SIG-M5 treated with dmso at 0.1 percent for 504 hours (cell line): ENCODE measurements at regions not wholly inside any gene's neighbourhood (a gene's known extent, or its start where the extent isn't known, plus 50 kb on each side); places are given as distances from the start of the nearest gene placed in this dataset.

ENCODE experiments used
- DNase-seq: peaks from one replicate; lab custom pipeline; 2025; ENCODE audit not compliant: unreplicated experiment; lab: John Stamatoyannopoulos, UW

DNA sequence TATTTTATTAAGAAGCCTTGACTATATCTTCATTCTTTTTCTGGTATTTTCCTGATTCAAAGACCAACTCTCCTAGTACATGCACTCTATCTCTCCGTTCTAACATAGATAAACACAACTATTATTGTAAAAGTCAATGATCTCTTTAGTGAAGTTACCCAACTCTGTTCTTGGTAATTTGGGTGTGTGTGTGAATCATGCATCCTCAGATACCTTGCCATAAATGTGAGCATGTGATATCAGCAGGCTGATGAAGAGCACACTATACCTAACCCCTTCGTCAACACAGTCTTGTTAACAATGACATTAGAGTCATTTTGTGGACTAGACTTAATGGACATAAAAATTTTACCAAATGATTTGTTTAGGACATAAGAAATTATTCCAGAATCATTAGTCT lies 1122.1 kb downstream of the XPNPEP1 start:
- DNase-seq = no peak

GRCh38 chr10:108797573-108797972 lies 1125.7 kb downstream of the XPNPEP1 start:
- DNase-seq = no peak

DNA sequence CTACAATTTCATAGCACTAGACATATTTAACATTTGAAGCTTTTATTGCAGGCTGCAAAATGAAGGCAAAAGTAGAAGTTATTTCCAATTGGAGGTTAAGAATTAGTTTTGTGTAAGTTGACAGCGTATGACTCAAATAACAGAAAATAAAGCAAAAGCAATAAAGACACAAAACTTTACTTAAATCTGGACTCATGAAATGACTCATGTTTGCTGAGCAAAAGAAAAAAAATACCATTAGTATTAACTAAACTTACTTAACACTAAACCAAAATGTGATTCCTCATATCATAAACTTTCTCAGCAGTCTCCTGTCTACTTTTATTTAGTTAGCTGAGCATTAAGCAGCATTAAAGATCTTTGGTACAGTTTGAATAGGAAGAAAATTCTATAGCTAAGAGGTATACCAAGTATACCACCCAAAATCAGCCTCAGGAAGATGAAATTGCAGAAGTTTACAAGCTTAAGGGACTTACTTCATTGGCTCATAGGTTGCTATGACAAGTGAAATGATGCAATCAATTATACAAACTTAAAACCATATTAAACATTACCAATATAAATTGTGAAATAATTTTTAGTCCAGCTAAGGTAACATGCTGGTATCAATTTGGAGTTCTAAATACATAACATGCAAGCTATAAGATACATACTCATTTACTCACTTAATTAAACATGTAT lies 1131.4 kb downstream of the XPNPEP1 start:
- no peak for DNase-seq

- no peak for DNase-seq
Measured at GRCh38 chr10:108791030-108791429, 1132.3 kb downstream of the XPNPEP1 start.

DNA sequence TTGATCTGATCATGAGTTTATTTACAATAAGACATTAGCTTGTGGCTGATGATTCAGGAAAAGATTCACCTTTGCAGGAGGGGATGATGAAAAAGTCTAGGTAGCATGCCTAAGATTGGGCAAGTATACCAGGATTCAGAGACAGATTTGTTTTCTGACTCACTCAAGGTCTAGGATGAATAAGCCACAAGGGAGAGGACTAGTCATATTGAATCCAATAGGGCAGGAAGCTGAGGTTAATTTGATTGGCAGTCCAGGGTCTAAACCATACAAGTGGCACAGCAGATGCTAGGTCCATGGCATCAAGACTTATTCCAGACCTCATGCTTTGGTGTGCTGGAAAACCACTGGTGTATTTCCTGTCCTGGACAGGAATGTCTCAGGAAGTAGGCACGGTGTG lies 1133.4 kb downstream of the XPNPEP1 start:
- no peak for DNase-seq

- no peak for DNase-seq
Measured at GRCh38 chr10:108789336-108789735, 1134.0 kb downstream of the XPNPEP1 start.

- DNase-seq = no peak
Measured at GRCh38 chr10:108788891-108789290, 1134.4 kb downstream of the XPNPEP1 start.

GRCh38 chr10:108787932-108788331 lies 1135.4 kb downstream of the XPNPEP1 start:
- DNase-seq = no peak

GRCh38 chr10:108785011-108785410 lies 1138.3 kb downstream of the XPNPEP1 start:
- no peak for DNase-seq

DNA sequence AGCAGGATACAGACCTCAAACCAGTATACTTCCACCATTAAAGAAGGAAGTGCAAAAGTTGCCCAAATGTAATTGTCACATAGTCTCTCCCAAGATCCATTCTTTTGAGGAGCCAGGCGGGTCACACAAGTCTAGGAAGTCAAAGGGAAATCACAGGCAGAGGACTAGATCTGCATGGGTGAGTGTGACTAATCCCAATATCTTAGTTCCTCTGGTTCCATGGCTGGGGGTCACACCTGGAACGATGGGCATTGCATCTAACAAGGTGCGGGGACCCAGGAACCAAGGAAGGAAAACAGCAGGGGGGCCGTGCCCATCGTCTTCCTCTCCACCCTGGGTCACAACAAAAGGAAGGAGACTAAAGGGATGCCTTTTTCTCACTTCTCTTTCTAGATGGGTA lies 1138.8 kb downstream of the XPNPEP1 start:
- no peak for DNase-seq

GRCh38 chr10:108783897-108784296 lies 1139.4 kb downstream of the XPNPEP1 start:
- peak; percentile 23 for DNase-seq

DNA sequence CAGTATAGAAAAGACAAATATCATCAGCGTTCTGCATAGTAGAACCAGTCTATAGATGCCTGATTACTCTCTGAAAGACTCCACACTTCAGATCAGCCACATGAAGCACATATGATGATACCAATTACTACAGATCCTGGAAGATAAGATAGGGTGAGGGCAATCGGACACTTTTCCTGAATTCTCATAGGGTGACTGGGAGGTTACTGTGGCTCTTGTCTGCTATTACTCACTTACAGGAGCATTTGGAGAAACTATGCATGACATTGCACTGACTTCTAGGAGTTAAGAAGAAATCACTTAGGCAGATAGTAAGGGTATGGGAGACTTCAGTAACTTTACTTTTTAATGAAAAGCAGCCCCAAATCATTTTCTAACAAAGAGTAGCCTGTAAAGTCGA lies 1140.9 kb downstream of the XPNPEP1 start:
- no peak for DNase-seq

DNA sequence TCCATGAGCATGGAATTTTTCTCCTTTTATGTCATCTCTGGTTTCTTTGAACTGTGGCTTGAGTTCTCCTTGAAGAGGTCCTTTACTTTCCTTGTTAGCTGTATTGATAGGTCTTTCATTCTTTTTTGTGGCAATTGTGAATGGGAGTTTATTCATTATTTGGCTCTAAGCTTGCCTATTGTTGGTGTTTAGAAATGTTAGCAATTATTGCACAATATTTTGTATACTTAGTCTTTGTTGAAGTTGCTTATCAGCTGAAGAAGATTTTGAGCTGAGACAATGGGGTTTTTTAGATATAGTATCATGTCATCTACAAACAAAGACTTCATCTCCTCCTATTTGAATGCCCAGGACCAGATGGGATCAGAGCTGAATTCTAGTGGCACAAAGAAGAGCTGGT lies 1143.8 kb downstream of the XPNPEP1 start:
- no peak for DNase-seq

DNA sequence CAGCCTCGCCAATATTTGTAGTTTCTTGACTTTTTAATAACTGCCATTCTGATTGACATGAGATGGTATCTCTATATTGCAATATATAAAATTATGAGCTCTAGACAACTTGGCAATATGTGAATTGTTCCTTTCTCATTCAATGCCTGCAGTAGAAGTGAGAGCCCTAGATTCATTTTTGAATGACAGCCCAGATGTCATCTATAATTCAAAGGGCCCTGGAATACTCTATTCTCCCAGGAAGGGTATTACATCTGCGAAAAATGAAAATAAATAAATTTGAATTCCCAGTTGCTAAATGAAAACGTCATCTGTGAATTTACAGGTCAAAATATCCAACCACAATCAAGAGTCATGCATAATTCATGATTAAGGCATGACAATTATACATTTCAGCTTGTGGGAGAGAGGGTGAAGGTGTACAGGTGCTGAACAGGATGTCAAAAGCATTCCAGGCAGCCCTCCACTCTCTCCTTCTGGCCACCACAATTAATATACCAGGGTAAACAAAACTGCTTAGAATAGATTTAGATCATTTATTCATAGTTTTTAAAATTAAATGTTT lies 1147.3 kb downstream of the XPNPEP1 start:
- DNase-seq = no peak

- no peak for DNase-seq
Measured at GRCh38 chr10:108771106-108771505, 1152.2 kb downstream of the XPNPEP1 start.

DNA sequence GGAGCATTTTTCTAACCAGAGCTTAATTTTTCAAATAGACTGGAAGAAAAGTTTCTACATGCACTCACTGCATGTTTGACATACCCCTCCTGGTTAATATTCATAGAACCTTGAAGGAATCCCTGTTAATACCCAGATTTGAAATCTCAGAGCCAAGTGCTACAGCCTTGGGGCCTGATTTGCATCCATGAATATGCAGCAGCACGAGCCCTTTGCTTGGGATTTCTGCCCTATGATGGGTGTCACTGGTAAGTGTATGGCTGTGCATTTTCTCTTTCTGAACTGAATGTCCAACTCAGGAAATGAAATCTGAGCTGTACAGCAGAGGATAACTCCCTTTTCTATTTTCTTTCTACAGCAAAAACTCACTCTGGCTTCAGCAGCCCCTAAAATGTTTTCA lies 1157.5 kb downstream of the XPNPEP1 start:
- DNase-seq = no peak

GRCh38 chr10:108757946-108758345 lies 1165.4 kb downstream of the XPNPEP1 start:
- no peak for DNase-seq

DNA sequence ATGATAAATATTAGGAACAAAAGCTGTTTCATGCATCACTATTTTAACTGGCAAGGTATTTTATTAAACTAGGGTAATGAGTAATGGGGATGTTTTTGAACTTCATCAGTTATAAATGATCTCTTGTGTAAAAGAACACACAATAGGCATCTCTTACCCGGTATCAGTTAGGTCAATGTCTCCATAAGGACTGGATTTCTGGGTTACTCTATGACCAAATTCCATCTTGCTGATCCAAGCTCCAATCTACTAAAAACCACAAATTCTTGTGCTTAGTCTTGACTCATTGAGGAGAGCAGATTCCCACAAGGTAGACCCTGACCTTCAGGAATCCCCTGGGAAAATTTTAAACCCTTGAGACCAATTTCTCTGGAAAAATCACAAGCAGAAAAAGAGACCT lies 1167.7 kb downstream of the XPNPEP1 start:
- no peak for DNase-seq

DNA sequence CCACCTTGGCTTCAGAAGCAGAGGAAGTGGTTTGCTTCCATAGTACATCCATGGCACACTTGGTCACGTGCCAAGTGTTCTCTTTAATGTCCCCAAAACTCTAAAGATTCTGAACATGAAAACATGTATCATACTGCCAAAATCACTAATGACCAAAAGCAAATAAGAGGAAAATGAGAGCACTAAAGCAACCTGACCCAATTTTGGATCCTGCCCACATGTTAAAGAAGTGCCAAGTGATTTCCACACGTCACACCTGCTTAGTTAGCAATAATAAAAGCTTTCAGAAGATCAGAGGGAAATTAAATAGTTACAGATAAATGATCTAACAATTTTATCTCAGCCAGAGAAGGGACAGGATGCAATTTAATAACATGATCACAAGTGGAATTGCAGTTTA lies 1170.0 kb downstream of the XPNPEP1 start:
- DNase-seq = no peak

DNA sequence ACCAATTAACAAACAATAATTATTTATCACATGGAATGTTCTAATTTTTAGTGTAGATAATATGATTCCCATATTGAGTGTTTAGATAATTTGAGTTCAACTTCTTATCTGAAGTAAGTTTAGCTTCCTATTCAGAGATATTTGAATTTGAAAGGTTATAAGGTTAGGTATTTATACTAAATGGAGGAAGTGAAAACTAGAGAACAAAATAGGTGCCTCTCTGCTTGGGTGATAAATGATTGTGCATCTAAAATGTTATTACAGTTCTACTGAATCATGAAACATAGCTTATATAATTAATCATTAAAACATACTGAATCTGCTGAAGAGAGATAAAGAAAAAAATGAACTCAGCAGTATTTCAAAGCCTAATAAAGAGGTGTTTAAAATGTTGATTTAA lies 1174.3 kb downstream of the XPNPEP1 start:
- no peak for DNase-seq

DNA sequence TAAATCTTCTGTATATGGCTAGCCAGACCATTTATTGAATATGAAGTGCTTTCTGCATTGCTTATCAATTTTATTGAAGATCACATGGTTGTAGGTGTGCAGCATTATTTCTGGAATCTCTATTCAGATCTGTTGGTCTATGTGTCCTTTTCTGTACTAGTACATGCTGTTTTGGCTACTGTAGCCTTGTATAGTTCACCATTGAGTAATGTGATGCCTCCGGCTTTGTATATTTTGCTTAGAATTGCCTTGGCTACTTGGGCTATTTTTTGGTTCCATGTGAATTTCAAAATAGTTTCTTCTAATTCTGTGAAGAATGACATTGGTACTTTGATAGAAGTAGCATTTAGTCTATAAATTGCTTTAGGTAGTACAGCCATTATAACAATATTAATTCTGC lies 1187.2 kb downstream of the XPNPEP1 start:
- DNase-seq = no peak

- DNase-seq = no peak
Measured at GRCh38 chr10:108735380-108735779, 1187.9 kb downstream of the XPNPEP1 start.

- peak; percentile 1 for DNase-seq
Measured at GRCh38 chr10:108721874-108722273, 1201.4 kb downstream of the XPNPEP1 start.
